RCC 7860 (cell line): ENCODE measurements at regions not wholly inside any gene's neighbourhood (a gene's known extent, or its start where the extent isn't known, plus 50 kb on each side); places are given as distances from the start of the nearest gene placed in this dataset.

Source experiments
- DNase-seq: peaks from one replicate; pipeline ENCODE4 v3.0.0-alpha.2; 2015; ENCODE audit warnings: low spot score
- FAIRE-seq: peaks from 2 replicates; lab custom pipeline; 2012; peaks lifted over from hg19 to GRCh38; lab: Jason Lieb, UNC

GRCh38 chr12:93011100-93011499 is 82.0 kb upstream of the EEA1 start:
- FAIRE-seq (no peak), DNase-seq (no peak)

GRCh38 chr12:93015871-93016751 is 87.0 kb upstream of the EEA1 start:
- no peak for DNase-seq
- FAIRE-seq = no peak

- DNase-seq = no peak
- FAIRE-seq = no peak
These were observed 87.8 kb upstream of the EEA1 start for GRCh38 chr12:93016752-93017350.

GRCh38 chr12:93018610-93019009 is 89.5 kb upstream of the EEA1 start:
- DNase-seq (no peak), FAIRE-seq (no peak)

- no peak for DNase-seq
- FAIRE-seq = no peak
These were observed 90.3 kb upstream of the EEA1 start for GRCh38 chr12:93019212-93019927.

- DNase-seq (no peak), FAIRE-seq (no peak)
These were observed 91.0 kb upstream of the EEA1 start for GRCh38 chr12:93019975-93020630.

- FAIRE-seq (no peak), DNase-seq (no peak)
These were observed 91.8 kb upstream of the EEA1 start for GRCh38 chr12:93020631-93021597.

- DNase-seq = no peak
- no peak for FAIRE-seq
These were observed 93.7 kb upstream of the EEA1 start for GRCh38 chr12:93022603-93023340.

- peak; percentile 34 for DNase-seq
- FAIRE-seq = no peak
These were observed 96.3 kb upstream of the EEA1 start for GRCh38 chr12:93025145-93026103.

GRCh38 chr12:93027041-93027440 is 97.9 kb upstream of the EEA1 start:
- no peak for DNase-seq
- no peak for FAIRE-seq

GRCh38 chr12:93029091-93029490 is 100.0 kb upstream of the EEA1 start:
- FAIRE-seq = no peak
- DNase-seq = no peak

GRCh38 chr12:93031028-93031427 is 101.9 kb upstream of the EEA1 start:
- FAIRE-seq (no peak), DNase-seq (no peak)

- FAIRE-seq = no peak
- DNase-seq = no peak
These were observed 103.7 kb upstream of the EEA1 start for GRCh38 chr12:93032758-93033157.

- no peak for DNase-seq
- no peak for FAIRE-seq
These were observed 104.9 kb upstream of the EEA1 start for GRCh38 chr12:93033948-93034347.

- DNase-seq (no peak), FAIRE-seq (no peak)
These were observed 110.0 kb upstream of the EEA1 start for GRCh38 chr12:93039062-93039461.

- FAIRE-seq (no peak), DNase-seq (no peak)
These were observed 110.8 kb upstream of the EEA1 start for GRCh38 chr12:93039930-93040329.

- no peak for FAIRE-seq
These were observed 111.3 kb upstream of the EEA1 start for GRCh38 chr12:93040367-93040766.

GRCh38 chr12:93041416-93041815 is 112.3 kb upstream of the EEA1 start:
- DNase-seq (no peak), FAIRE-seq (no peak)

More at GRCh38 chr12:93040367-93040766, 111.3 kb upstream of the EEA1 start:
- DNase-seq = no peak
